GM18505 (cell line): ENCODE measurements at regions not wholly inside any gene's neighbourhood (a gene's known extent, or its start where the extent isn't known, plus 50 kb on each side); places are given as distances from the start of the nearest gene placed in this dataset.
"Not testable (repeated sequence)": the region's sequence is repeated elsewhere in the genome, so short reads cannot be mapped to it uniquely, and the experiment has no call there.

ENCODE experiments used
- ATAC-seq: cut with Tn5 transposase; IDR thresholded peaks from one replicate; pipeline ENCODE4 v1.9.1; 2021; ENCODE audit not compliant: unreplicated experiment
- POLR2A ChIP-seq: IDR thresholded peaks from 4 replicates; pipeline ENCODE4 v1.6.1; 2011; ENCODE audit warnings: borderline replicate concordance; ENCODE audit not compliant: insufficient read depth, insufficient read length; ENCODE audit errors: extremely low read depth

DNA sequence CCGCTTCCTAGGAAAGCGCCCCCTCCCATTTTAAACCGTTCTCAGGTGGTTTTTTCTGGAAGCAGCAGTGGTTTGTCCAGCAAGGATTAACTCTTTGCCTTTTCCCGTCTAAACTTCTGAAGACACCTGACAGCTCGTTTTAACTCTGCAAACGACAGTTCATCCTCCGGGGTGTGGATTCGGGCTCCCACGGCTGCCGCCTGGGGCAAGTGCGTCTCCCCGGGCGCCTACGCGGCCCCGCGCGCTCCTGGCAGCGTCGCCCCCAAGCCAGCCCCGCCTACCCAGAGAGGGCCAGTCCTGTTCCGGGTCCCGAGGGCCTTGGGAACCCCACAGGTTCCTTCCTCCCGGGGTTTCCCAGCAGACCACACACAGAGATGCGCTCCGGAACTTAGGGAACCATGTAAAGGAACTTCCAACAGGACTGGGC, 54.4 kb downstream of the PRR18 start:
- ATAC-seq, result no peak
- TF ChIP-seq POLR2A, result no peak

DNA sequence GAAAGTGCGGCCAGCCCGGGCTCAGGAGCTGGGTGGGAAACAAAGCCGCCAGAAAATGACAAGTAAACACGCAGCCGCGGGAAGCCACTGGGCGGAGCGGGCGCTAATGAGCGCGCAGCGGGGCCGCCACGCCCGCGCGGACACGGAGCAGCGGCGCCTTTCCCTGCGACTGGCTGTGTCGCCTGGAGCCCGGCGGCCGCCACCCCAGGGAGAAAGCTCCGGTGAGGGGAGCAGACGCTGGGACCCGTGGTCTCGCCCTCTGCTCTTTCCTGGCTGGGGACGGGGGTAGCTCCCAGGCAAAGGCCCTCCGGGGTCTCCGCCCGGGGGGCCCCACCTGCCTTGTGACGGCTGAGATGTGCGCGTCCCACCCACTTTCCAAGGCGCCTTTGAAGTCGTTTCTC, 54.9 kb downstream of the PRR18 start:
- TF ChIP-seq POLR2A, result no peak
- no peak for ATAC-seq

GRCh38 chr6:166252601-166253000, 55.6 kb downstream of the PRR18 start:
- ATAC-seq, result no peak
- no peak for TF ChIP-seq POLR2A

- no peak for ATAC-seq
- TF ChIP-seq POLR2A, result no peak
Observed at GRCh38 chr6:166251655-166252054, 56.5 kb downstream of the PRR18 start.

DNA sequence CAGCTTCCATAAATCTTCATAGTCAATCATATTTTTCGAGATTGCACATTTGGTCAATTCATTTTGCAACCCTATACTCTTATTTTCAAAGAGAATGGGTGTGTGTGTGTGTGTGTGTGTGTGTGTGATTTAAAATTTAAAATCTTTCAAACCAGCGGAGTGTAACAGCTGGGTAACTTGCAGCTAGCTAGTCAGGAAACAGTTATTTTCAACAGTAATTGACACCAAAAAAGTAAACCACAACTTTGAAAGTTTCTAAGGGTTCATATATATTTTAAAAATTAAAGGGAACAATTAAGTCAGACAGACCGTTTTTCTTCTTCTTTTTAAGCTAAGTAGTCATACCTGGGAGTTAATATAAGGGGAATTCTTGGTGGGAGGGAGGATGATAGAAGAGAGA, 57.0 kb downstream of the PRR18 start:
- ATAC-seq, result no peak
- TF ChIP-seq POLR2A, result no peak

DNA sequence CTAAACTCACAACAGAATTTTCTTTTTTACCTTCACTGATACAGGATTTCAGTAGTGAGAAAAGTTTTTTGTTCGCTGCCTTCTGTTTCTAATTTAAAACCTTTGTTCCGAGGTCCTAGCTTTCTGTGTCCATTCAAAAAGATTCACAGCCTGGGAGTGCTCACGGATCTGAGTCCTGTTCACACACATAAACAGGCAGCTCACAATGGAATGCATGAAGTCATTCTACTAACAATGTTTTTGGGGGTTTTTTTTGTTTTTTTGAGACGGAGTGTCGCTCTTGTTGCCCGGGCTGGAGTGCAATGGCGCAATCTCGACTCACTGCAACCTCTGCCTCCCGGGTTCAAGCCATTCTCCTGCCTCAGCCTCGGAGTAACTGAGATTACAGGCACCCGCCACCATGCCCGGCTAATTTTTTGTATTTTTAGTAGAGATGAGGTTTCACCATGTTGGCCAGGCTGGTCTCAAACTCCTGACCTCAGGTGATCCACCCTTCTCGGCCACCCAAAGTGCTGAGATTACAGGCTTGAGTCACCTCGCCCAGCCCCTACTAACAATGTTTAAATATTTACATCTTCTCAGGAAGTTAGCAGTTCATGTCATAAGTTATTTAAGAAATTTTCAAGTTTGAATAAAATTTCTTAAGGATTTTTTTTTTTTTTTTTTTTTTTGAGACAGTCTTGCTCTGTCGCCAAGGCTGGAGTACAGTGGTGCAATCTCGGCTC, 59.0 kb downstream of the PRR18 start:
- ATAC-seq, result not testable (repeated sequence)

GRCh38 chr6:166245148-166245547, 63.0 kb downstream of the PRR18 start:
- no peak for TF ChIP-seq POLR2A
- no peak for ATAC-seq

DNA sequence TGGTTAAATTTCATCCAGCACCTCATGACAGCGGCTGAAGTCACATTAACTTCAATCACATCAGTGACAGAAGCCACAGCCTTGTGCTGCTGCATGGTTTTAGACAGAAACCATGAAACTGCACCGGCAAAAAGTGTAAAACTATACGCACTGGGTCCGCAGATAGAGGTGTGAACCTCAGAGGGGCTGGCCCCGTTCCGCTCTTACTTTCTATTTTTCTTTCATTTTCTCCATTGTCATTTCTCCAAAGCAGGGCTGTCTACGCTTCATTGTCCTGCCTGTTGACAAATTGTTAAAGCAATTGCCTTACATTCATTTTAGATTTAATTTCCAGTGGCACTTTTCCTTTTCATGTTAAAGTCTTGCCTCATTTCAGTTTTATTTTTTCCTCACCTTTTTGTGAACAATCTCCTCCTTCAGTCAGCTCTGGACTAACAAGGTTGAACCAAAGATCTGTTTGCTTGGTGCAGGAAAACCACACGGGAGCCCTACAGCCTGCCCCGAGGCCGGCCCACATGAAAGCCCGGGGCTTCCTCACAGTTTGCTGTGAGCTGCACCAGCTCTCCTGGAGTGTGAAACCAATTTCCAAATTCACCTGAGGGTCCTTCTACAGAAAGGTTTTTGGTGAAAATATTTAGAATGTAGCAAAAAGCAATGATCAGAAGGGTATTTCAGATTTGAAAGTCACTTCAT, 63.7 kb downstream of the PRR18 start:
- no peak for TF ChIP-seq POLR2A
- peak; percentile 91 for ATAC-seq

DNA sequence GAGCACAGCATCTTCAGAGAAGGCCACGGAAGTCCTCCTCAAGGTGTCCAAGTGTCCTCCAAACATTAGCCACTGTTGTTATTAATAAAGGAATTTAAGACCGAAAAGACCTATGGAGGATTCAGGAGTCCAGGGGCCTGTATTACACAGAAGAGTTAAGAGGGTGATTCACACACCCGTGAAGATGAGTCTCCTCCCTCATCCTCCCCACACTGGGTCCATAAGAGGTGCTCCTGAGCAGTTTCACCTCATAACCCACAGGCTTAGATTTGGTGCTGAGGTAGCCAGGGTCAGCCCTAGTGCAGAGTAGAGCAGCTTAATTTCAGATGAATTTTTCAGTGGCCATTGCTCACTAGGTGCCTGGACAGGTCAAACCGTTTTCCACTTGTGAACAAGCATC, 65.3 kb downstream of the PRR18 start:
- TF ChIP-seq POLR2A, result no peak
- no peak for ATAC-seq

DNA sequence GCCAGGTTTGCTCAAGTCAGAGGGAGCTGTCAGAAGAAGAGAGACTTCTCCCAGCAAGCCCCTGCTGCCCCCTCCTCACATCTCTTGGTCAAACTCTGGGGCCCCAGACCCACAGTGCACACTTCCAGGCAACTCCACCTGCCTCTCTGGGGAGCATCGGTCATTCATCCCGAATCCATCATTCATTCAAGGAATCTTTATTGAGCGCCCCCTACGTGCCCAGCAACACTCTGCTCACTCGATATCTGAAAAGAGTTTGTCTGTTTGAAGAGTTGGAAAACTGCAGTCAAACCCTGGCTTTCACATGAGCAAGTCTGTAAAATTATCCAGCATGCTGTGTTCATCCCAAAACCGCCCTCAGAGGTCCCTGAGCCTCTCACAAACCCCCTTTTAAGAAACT, 66.2 kb downstream of the PRR18 start:
- ATAC-seq, result no peak
- no peak for TF ChIP-seq POLR2A

- ATAC-seq, result no peak
- no peak for TF ChIP-seq POLR2A
Observed at GRCh38 chr6:166240889-166241288, 67.3 kb downstream of the PRR18 start.

DNA sequence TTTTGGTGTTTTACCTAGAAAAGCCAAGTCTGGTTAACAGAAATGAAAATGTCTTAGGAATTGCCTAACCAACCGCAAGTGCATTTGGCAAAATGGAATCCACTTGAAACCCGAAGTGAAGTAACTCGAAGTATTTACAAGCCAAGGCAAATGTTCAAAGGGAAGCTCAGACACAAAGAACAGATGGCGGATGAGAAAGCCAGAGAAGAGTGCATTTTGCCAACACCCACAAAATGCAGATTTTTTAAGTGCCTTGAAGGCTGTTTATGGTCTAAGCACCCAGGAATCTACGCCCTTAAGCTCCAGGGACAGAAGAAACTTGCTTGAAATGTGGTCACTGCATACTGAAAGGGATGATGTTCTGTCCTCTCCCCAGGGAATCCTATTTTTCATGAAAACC, 70.0 kb upstream of the TBXT start:
- TF ChIP-seq POLR2A, result no peak
- ATAC-seq, result no peak

- TF ChIP-seq POLR2A, result no peak
- no peak for ATAC-seq
Observed at GRCh38 chr6:166236596-166236995, 68.9 kb upstream of the TBXT start.

- TF ChIP-seq POLR2A, result no peak
- ATAC-seq, result no peak
Observed at GRCh38 chr6:166235666-166236292, 68.1 kb upstream of the TBXT start.

DNA sequence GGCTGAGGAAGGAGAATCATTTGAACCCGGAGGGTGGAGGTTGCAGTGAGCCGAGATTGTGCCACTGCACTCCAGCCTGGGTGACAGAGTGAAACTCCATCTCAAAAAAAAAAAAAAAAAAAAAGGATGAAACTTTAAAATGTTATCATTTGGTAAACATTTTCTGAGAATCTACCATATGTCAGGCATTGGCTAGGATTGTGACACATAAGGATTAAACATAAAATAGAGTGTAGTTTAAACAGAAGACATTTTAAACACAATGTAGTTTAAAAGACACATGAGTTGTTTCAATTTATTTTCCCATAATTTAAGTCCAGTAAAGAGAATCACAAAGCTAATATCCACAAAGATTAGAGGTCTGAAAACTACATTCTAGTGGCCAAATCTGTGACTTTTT, 63.5 kb upstream of the TBXT start:
- not testable (repeated sequence) for ATAC-seq
